RWPE2 (cell line): ENCODE measurements at regions not wholly inside any gene's neighbourhood (a gene's known extent, or its start where the extent isn't known, plus 50 kb on each side); places are given as distances from the start of the nearest gene placed in this dataset.

ENCODE experiments used
- ATAC-seq: fragments of 200-7000 bp; cut with Tn5 transposase; 3 replicates; pipeline ENCODE4 v1.9.1; 2021; ENCODE audit warnings: low read depth
- DNase-seq: peaks from one replicate; pipeline ENCODE4 v3.0.0-alpha.2; 2020; ENCODE audit warnings: low spot score
- H3K27ac ChIP-seq: fragments of 450-650 bp; 2 replicates; pipeline ENCODE4 v1.5.1; 2017; ENCODE audit warnings: mild to moderate bottlenecking; ENCODE audit not compliant: poor library complexity, severe bottlenecking
- H3K27me3 ChIP-seq: fragments of 250-450 bp; sonication (Bioruptor Pico); 2 replicates; pipeline ENCODE4 v1.5.1; 2021; ENCODE audit warnings: mild to moderate bottlenecking, moderate library complexity; ENCODE audit not compliant: insufficient read depth, poor library complexity, severe bottlenecking
- H3K36me3 ChIP-seq: fragments of 250-450 bp; sonication (Bioruptor Pico); 2 replicates; pipeline ENCODE4 v1.5.1; 2020; ENCODE audit warnings: low read depth, mild to moderate bottlenecking, moderate library complexity
- H3K4me1 ChIP-seq: fragments of 250-450 bp; sonication (Bioruptor Pico); 2 replicates; pipeline ENCODE4 v1.5.1; 2021; ENCODE audit warnings: mild to moderate bottlenecking, moderate library complexity; ENCODE audit not compliant: insufficient read depth, poor library complexity, severe bottlenecking
- H3K4me3 ChIP-seq: fragments of 250-450 bp; sonication (Bioruptor Pico); 2 replicates; pipeline ENCODE4 v1.5.1; 2021; ENCODE audit warnings: mild to moderate bottlenecking, moderate library complexity; ENCODE audit not compliant: severe bottlenecking
- H3K9me3 ChIP-seq: fragments of 250-450 bp; sonication (Bioruptor Pico); 2 replicates; pipeline ENCODE4 v1.5.1; 2021; ENCODE audit warnings: mild to moderate bottlenecking, moderate library complexity; ENCODE audit not compliant: severe bottlenecking
- CTCF ChIP-seq: fragments of 450-650 bp; IDR thresholded peaks from one replicate; pipeline ENCODE4 v1.5.1; 2017; ENCODE audit warnings: mild to moderate bottlenecking, moderate library complexity; ENCODE audit not compliant: poor library complexity, severe bottlenecking

- DNase-seq = no peak
- Histone ChIP-seq H3K4me3 (no peak overlapping the region), H3K36me3 (no peaks in the 10 kb centered on the region), H3K9me3 (no peaks in the 10 kb centered on the region), H3K27ac (no peak overlapping the region), H3K4me1 (no peaks in the 10 kb centered on the region), H3K27me3 (no peaks in the 10 kb centered on the region)
- no peak for TF ChIP-seq CTCF
- no peak for ATAC-seq
These were observed 312.8 kb upstream of the FANCL start for GRCh38 chr2:58553937-58554336.

GRCh38 chr2:58553522-58553921 lies 312.4 kb upstream of the FANCL start:
- H3K27me3 ChIP-seq = no peaks in the 10 kb centered on the region

GRCh38 chr2:58545300-58546280 lies 304.5 kb upstream of the FANCL start:
- ATAC-seq (no peak), DNase-seq (no peak)
- Histone ChIP-seq H3K27ac (no peak overlapping the region), H3K9me3 (no peaks in the 10 kb centered on the region), H3K4me3 (no peak overlapping the region), H3K36me3 (no peaks in the 10 kb centered on the region), H3K4me1 (no peaks in the 10 kb centered on the region), H3K27me3 (no peaks in the 10 kb centered on the region)
- no peak for TF ChIP-seq CTCF

More at GRCh38 chr2:58553522-58553921, 312.4 kb upstream of the FANCL start:
- no peak for ATAC-seq
- no peaks in the 10 kb centered on the region for H3K36me3 ChIP-seq
- H3K4me1 ChIP-seq = no peaks in the 10 kb centered on the region
- H3K4me3 ChIP-seq = no peak overlapping the region
- TF ChIP-seq CTCF = no peak
- DNase-seq = no peak
- H3K27ac ChIP-seq = no peak overlapping the region
- H3K9me3 ChIP-seq = no peaks in the 10 kb centered on the region

GRCh38 chr2:58543442-58543841 lies 302.3 kb upstream of the FANCL start:
- no peaks in the 10 kb centered on the region for H3K9me3 ChIP-seq
- H3K36me3 ChIP-seq = no peaks in the 10 kb centered on the region
- no peak overlapping the region for H3K4me3 ChIP-seq
- no peak for DNase-seq
- no peaks in the 10 kb centered on the region for H3K4me1 ChIP-seq
- H3K27me3 ChIP-seq = no peaks in the 10 kb centered on the region
- ATAC-seq = no peak
- H3K27ac ChIP-seq = no peak overlapping the region
- no peak for TF ChIP-seq CTCF

GRCh38 chr2:58541511-58541910 lies 300.4 kb upstream of the FANCL start:
- DNase-seq (no peak), ATAC-seq (no peak)
- H3K27ac ChIP-seq = no peak overlapping the region
- no peaks in the 10 kb centered on the region for H3K36me3 ChIP-seq
- H3K4me1 ChIP-seq = no peaks in the 10 kb centered on the region
- H3K4me3 ChIP-seq = no peak overlapping the region
- no peak for TF ChIP-seq CTCF
- H3K9me3 ChIP-seq = no peaks in the 10 kb centered on the region
- H3K27me3 ChIP-seq = no peaks in the 10 kb centered on the region
